ENCODE measurements at regions not wholly inside any gene's neighbourhood (a gene's known extent, or its start where the extent isn't known, plus 50 kb on each side); places are given as distances from the start of the nearest gene placed in this dataset.
A peak's percentile ranks its signal among the peaks of the same experiment; 100 is the strongest.

- peak; percentile 61 for DNase-seq (ENCODE audit: low read depth)
- no peak for TF ChIP-seq CTCF (IDR thresholded peaks at IDR 0.05; ENCODE audit: insufficient read depth, low read length)
Measured at GRCh38 chr7:13327669-13328068, 640.2 kb downstream of the ARL4A start.

DNA sequence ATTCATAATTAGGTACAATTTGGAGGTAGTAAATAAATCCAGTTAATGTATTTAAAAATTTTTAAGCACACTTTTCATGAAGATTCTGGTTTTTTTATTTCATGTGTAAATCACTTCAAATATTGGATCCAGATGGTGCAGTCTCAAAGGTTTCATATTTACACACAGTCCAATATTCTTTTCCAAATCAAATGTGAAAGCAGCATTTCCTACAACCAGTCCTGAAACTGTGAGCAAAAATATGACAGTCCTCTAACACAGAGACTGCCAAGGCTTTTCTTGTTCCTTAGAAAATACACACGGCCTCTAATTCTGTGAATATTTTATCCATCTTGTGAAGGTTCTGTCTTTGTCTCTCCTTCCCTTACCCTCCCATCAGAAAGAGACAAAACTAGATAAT lies 645.9 kb downstream of the ARL4A start:
- no peak for DNase-seq (ENCODE audit: low read depth)
- H3K4me3 ChIP-seq (ENCODE audit: low read depth, low read length): no peak overlapping the region
- TF ChIP-seq CTCF (IDR thresholded peaks at IDR 0.05; ENCODE audit: insufficient read depth, low read length): no peak

More at GRCh38 chr7:13327669-13328068, 640.2 kb downstream of the ARL4A start:
- no peak overlapping the region for H3K4me3 ChIP-seq (ENCODE audit: low read depth, low read length)

DNA sequence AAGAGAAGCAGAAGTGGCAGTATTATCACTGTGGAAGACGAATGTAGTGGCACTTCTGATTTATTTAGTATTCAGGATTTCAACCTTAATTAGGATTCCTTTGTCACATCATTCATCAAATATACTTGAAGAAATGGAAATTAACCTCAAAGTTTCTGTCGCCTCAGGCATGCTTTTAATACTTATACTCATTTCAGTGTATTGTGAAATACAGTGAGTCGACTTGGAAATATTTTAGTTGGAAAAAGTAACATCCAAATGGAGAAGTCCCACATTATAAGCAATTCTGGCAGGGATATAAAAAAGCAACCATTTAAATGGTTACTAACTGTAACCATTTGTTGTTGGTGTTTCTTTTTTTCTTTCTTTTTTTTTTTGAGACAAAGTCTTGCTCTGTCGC lies 648.8 kb downstream of the ARL4A start:
- no peak overlapping the region for H3K4me3 ChIP-seq (ENCODE audit: low read depth, low read length)
- peak; percentile 45 for DNase-seq (ENCODE audit: low read depth)
- TF ChIP-seq CTCF (IDR thresholded peaks at IDR 0.05; ENCODE audit: insufficient read depth, low read length): no peak

GRCh38 chr7:13352677-13353076 lies 636.8 kb downstream of the ETV1 start:
- DNase-seq (ENCODE audit: low read depth): no peak
- H3K4me3 ChIP-seq (ENCODE audit: low read depth, low read length): no peak overlapping the region

DNA sequence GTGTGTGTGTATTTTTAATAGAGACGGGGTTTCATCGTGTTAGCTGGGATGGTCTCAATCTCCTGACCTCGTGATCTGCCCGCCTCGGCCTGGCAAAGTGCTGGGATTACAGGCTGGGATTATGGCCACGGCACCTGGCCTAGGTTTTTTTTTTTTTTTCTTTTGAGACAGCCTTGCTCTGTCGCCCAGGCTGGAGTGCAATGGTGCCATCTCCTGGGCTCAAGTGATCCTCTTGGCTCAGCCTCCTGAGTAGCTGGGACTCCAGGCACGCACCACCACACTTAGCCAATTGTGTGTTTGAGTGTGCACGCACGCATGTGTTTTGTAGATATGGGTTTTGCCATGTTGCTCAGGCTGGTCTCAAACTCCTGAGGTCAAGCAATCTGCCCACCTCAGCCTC lies 629.8 kb downstream of the ETV1 start:
- TF ChIP-seq CTCF (IDR thresholded peaks at IDR 0.05; ENCODE audit: insufficient read depth, low read length): no peak
- DNase-seq (ENCODE audit: low read depth): no peak
- H3K4me3 ChIP-seq (ENCODE audit: low read depth, low read length): no peak overlapping the region

More at GRCh38 chr7:13352677-13353076, 636.8 kb downstream of the ETV1 start:
- no peak for TF ChIP-seq CTCF (IDR thresholded peaks at IDR 0.05; ENCODE audit: insufficient read depth, low read length)

DNA sequence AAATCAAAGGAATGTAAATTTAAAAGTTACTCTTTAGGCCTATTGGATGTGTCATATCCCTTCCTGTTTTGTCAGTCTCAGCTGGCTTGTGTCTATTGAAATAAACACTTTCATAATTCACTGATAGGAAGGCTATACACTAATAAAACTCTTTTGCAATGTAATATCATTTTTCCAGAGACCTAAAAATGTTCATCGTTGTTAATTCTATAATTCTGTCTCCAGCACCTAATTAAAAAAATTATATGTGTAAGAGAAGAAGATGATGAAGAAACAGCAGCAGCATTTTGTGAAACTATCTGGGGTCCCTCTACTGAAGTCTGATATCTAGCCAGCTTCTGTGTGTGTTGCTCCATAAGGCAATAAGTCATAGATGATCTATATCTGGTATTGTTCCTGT lies 602.7 kb downstream of the ETV1 start:
- no peak for TF ChIP-seq CTCF (IDR thresholded peaks at IDR 0.05; ENCODE audit: insufficient read depth, low read length)
- DNase-seq (ENCODE audit: low read depth): no peak
- H3K4me3 ChIP-seq (ENCODE audit: low read depth, low read length): no peak overlapping the region

- TF ChIP-seq CTCF (IDR thresholded peaks at IDR 0.05; ENCODE audit: insufficient read depth, low read length): no peak
- no peak for DNase-seq (ENCODE audit: low read depth)
- H3K4me3 ChIP-seq (ENCODE audit: low read depth, low read length): no peak overlapping the region
Measured at GRCh38 chr7:13407911-13408310, 581.6 kb downstream of the ETV1 start.
